ENCODE measurements at regions not wholly inside any gene's neighbourhood (a gene's known extent, or its start where the extent isn't known, plus 50 kb on each side); places are given as distances from the start of the nearest gene placed in this dataset.

- Histone ChIP-seq H3K9ac (ENCODE audit: low read depth in 1 of 2, low read length in 2 of 2) (no peak overlapping the region), H3K36me3 (ENCODE audit: control insufficient read depth in 4 of 4, insufficient read depth in 3 of 4, low read depth in 1 of 4, low read length in 3 of 4) (no peaks in the 10 kb centered on the region), H3K4me3 (ENCODE audit: low read depth in 1 of 3, low read length in 3 of 3) (no peak overlapping the region), H3K27me3 (ENCODE audit: control insufficient read depth in 4 of 4, insufficient read depth in 4 of 4, low read length in 3 of 4) (no peaks in the 10 kb centered on the region), H3K9me3 (ENCODE audit: control insufficient read depth in 4 of 4, low read length in 3 of 4) (no peaks in the 10 kb centered on the region), H3K4me1 (ENCODE audit: control insufficient read depth in 4 of 4, insufficient read depth in 4 of 4, low read length in 3 of 4) (no peaks in the 10 kb centered on the region), H3K27ac (ENCODE audit: low read depth in 1 of 2, low read length in 2 of 2) (no peak overlapping the region)
- 85% methylated on average over 3 of the region's 3 CpGs for WGBS
- no peak for DNase-seq (ENCODE audit: low spot score)
- TF ChIP-seq HNF4A (conservative IDR thresholded peaks at IDR 0.05) (no peak), ZBTB33 (IDR thresholded peaks at IDR 0.05) (no peak), GABPA (IDR thresholded peaks at IDR 0.05 in 1 of 2, conservative IDR thresholded peaks at IDR 0.05 in 1 of 2) (no peak), EGR1 (IDR thresholded peaks at IDR 0.05; ENCODE audit: low read depth in 2 of 2) (no peak), TAF1 (conservative IDR thresholded peaks at IDR 0.05) (no peak), FOXA1 (IDR thresholded peaks at IDR 0.05) (no peak), FOXA2 (IDR thresholded peaks at IDR 0.05) (no peak), CTCF (IDR thresholded peaks at IDR 0.05; ENCODE audit: low read depth, low read length, missing input control) (no peak), RXRA (IDR thresholded peaks at IDR 0.05) (no peak), SP1 (IDR thresholded peaks at IDR 0.05) (no peak), ATF3 (IDR thresholded peaks at IDR 0.05) (no peak), YY1 (IDR thresholded peaks at IDR 0.05) (no peak), RAD21 (IDR thresholded peaks at IDR 0.05) (no peak), REST (IDR thresholded peaks at IDR 0.05) (no peak), JUND (IDR thresholded peaks at IDR 0.05) (no peak), MAX (IDR thresholded peaks at IDR 0.05) (no peak)
Measured at GRCh38 chr1:29916656-29917369, 680.5 kb downstream of the PTPRU start.
